ENCODE measurements at regions not wholly inside any gene's neighbourhood (a gene's known extent, or its start where the extent isn't known, plus 50 kb on each side); places are given as distances from the start of the nearest gene placed in this dataset.

DNA sequence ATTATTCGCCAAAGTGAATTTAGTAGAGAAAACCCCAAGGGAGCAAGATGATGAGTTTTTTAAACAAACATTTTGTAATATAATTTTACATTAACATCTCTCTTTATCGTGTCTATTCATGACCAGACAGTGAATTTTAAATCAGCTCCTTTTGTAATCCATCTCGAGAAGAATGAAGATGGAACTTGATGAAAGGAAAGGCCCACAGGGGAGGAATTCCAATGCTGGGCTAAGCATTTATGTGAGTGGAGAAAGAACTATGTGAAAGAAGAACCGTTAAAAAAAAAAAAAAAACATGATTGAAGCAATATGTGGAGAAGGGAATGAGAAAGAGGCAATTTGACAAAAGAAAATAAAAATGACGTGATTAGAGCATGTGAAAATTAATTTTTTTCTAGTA lies 170.6 kb downstream of the KCTD12 start:
- TF ChIP-seq, protein P1, sequence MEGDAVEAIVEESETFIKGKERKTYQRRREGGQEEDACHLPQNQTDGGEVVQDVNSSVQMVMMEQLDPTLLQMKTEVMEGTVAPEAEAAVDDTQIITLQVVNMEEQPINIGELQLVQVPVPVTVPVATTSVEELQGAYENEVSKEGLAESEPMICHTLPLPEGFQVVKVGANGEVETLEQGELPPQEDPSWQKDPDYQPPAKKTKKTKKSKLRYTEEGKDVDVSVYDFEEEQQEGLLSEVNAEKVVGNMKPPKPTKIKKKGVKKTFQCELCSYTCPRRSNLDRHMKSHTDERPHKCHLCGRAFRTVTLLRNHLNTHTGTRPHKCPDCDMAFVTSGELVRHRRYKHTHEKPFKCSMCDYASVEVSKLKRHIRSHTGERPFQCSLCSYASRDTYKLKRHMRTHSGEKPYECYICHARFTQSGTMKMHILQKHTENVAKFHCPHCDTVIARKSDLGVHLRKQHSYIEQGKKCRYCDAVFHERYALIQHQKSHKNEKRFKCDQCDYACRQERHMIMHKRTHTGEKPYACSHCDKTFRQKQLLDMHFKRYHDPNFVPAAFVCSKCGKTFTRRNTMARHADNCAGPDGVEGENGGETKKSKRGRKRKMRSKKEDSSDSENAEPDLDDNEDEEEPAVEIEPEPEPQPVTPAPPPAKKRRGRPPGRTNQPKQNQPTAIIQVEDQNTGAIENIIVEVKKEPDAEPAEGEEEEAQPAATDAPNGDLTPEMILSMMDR (conservative IDR thresholded peaks at IDR 0.05 in 1 of 2, IDR thresholded peaks at IDR 0.05 in 1 of 2; ENCODE audit: low read depth in 1 of 2, low read length in 2 of 2) = no peak
- TF ChIP-seq EZH2 (IDR thresholded peaks at IDR 0.05; ENCODE audit: low read length, missing control alignments) = no peak

All from fibroblast of lung (primary cell).